ENCODE measurements at regions not wholly inside any gene's neighbourhood (a gene's known extent, or its start where the extent isn't known, plus 50 kb on each side); places are given as distances from the start of the nearest gene placed in this dataset.

DNA sequence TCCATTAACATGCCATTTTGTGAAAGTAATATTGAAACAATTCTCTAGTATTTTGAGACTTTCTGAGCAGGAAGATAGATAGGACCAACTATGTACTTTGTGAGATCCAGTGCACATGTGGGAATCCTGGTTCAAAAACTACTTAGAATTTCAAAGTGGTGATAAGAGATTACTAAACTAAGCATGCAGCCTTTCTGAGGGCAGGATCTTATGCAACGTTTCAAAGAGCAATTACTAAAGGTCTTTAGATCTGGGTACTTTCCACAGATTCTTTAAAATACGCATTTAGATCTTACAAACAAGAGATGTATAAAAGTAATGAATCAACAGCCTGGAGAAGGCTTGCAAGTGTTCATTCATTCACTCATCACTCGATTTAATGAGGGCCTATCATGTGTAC, 124.4 kb upstream of the TRIB2 start:
- TF ChIP-seq POLR2A (IDR thresholded peaks at IDR 0.05; ENCODE audit: low read depth, low read length) (no peak), POLR2AphosphoS5 (IDR thresholded peaks at IDR 0.05; ENCODE audit: low read depth, low read length) (no peak)
